SK-N-DZ (cell line): ENCODE measurements at regions not wholly inside any gene's neighbourhood (a gene's known extent, or its start where the extent isn't known, plus 50 kb on each side); places are given as distances from the start of the nearest gene placed in this dataset.

ENCODE experiments used
- DNase-seq: peaks from one replicate; pipeline ENCODE4 v3.0.0-alpha.2; 2015; ENCODE audit warnings: low spot score

DNA sequence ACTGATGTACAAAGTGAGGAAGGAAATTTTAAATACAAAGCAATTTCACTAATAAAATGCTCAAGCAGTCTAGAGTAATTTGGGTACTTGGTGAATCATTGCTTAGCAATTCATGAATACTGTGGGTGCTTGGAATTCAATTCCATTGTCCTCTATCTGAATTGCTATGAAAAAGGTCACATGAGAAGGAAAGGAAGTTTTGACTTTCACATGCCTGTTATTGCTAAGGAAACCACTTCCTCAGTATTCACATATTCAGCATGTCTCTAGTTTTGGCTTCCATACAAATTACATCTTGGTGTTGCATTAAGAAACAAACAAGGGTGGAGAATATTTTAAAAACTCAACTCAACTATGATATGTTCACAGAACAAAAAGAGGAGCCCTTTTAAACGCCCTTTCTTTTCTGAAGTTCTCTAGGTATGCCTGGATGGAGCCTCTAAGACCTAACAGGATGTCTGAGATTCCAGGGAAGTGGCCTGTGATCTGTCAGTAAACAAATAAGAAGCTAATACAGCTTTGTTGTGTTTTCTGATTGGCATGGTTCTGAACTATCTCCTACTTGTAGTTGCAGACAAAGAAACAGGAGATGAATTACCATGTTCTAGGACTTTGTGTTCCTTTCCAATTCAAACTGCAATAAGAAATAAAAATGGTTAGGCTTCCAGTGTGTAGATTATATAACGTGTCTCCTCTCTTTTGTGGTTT lies 190.4 kb downstream of the OGFRL1 start:
- no peak for DNase-seq

DNA sequence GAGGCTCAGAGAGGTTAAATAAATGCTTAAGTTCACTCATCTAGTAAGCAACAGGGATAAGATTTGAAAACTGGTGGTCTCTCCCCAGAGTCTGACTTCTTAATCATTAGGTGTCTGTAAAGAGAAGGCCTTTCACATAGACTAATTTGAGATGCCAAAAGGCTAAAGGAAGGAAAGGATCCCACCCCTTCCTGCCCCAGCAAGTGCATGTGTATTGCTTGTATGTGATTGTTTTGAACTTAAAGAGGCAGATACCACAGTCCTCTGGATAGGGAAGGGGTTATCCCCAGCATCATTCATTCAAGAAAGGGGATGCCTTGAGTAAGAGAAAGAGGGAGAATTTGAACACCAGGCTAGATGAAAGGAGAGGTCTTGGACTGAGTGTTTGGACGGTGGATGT lies 192.0 kb downstream of the OGFRL1 start:
- DNase-seq, result no peak

DNA sequence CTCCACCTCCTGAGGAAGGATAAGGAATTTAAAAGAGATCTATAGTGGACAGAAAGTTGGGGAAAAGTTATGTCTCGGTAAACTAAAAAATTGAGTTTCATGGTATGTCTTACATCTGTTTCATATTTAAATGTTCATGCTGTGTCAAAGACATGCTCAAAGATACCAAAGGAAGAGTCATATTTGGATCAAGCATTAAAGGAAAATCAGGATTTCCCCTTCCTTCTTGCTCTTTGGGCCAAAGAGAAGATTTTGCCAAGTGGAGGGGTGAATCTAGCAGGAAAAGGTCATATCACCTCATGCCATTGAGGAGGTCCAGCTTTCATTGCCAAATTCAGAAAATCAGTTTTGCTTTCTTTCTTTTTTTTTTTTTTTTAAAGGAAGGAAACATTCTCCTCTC lies 192.4 kb downstream of the OGFRL1 start:
- DNase-seq, result no peak

DNA sequence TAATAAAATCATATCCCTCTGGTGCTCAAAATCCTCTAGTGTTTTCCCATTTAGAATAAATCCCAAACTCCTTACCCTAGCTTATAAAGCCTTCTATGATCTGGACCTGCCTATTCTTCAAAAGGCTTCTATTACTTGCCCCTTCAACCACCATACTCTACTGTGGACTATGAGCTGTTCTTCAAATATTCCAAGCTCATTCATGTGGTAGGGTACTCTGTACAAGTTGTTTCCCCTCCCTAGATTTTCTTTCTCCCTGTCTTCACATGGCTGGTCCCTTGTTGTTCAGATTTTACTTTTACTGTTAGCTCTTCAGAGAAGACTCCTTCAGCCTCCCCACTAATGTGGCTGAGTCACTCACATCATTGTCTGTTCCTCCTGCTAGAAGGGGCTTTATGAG lies 193.2 kb downstream of the OGFRL1 start:
- no peak for DNase-seq

GRCh38 chr6:71482742-71483141 lies 194.1 kb downstream of the OGFRL1 start:
- no peak for DNase-seq

- DNase-seq, result no peak
Measured at GRCh38 chr6:71486461-71486860, 197.8 kb downstream of the OGFRL1 start.

DNA sequence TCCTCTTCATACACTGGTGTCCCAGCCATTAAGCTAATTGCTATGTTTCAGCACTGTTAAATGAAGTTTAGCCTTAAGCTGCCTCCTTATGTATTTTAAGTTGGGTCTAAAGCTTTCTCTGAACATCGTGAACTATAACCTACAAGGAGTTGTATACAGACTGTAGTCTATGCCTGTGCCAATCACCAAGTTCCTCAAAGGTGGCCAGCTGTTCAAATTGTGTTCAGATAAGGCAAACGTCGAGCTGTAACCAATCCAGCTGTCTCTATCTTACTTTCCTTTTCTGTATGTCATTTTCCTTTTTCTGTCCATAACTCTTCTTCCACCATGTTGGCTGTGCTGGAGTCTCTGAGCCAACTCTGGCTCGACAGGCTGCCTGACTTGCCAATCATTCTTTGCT lies 199.6 kb downstream of the OGFRL1 start:
- no peak for DNase-seq

GRCh38 chr6:71489736-71490135 lies 201.1 kb downstream of the OGFRL1 start:
- DNase-seq, result no peak

GRCh38 chr6:71490876-71491275 lies 202.3 kb downstream of the OGFRL1 start:
- no peak for DNase-seq

DNA sequence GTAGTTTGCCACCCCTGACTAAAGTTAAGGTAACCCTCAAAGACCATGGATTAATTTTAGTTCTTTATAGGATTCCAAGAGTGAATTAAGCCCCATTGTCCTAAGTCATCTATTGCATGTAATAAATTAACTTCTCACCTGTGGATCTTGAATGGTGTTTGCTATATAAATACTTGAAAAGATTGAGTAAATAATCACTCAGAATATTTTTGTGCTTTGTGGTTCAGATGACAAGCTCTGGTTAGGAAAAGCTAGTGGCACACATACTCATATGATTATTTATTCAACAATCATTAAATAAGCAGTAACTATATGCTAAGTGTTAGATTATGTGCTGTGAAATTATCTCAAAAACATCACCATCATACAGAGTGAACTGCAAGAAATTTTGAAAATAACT lies 203.2 kb downstream of the OGFRL1 start:
- DNase-seq, result no peak

GRCh38 chr6:71492668-71493067 lies 204.1 kb downstream of the OGFRL1 start:
- no peak for DNase-seq

DNA sequence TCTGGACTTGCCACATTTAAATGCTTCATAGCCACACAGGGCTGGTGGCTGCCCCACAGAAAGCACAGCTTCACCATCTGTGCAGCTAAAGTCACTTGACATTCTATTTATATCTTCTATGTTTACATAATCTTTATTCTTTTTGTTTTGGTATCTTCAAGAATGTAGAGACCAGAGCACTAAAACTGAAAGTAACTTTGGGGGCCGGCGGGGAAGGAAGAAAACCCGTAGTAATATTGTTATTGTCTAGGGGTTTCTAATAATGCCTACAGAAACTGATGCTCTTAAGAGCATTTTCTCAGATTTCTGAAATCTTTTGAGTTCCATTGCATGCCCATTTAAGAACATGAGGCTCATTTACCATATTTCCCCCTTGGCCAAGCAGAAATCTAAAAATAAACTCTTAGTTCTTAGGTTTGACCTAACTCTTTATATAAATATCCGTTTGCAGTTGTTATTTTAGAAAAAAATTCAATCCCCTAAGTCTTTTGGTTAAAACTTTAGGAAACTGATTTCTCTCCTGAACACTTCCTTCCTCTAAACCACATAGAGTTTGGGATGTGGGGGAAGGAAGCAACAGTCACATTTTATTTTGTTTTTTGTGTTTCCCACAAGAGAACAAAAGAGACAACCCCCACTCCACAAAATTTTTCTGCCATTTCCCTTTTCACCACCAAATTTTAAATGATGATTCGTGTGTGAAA lies 207.6 kb downstream of the OGFRL1 start:
- DNase-seq, result no peak

GRCh38 chr6:71496722-71497033 lies 208.1 kb downstream of the OGFRL1 start:
- DNase-seq, result no peak

- DNase-seq, result no peak
Measured at GRCh38 chr6:71498638-71499037, 210.0 kb downstream of the OGFRL1 start.

DNA sequence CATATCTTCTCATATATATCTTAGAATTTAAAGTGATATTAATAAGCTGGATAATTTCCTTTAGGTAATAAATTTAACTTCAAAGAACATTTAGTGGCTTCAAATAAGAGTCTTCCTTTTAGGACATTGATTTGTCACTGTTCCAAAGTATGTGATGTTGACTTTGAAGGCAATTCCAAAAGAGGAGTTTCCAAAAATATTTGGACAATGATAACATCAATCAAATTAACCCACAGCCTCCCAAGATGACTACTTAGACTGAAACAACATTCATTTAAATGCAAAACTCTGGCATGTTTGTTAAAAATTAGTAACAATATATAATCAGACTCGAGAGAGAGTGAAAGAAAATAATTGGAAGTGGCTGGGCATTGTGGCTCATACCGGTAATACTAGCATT lies 211.1 kb downstream of the OGFRL1 start:
- DNase-seq, result no peak

DNA sequence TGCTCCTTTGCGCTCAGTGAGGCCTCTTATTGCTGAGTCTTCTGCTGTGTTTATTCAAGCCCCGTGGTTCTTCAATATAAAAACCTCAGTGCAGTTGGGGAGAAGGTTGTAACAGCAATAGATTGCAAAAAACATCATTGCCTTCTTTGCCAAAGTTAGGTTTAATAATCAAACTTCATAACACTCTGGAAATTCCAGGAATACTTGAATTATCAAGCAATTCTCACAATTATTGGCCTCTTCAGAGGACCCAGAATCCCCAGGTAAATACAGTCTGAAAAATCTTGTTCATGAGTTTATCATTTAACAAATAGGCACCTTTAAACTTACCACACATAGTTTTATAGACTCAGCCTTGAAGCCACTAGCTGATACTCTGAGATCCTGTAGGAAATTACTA lies 213.6 kb downstream of the OGFRL1 start:
- DNase-seq, result no peak

- no peak for DNase-seq
Measured at GRCh38 chr6:71502956-71503355, 214.3 kb downstream of the OGFRL1 start.

- DNase-seq, result no peak
Measured at GRCh38 chr6:71507183-71507582, 218.6 kb downstream of the OGFRL1 start.

DNA sequence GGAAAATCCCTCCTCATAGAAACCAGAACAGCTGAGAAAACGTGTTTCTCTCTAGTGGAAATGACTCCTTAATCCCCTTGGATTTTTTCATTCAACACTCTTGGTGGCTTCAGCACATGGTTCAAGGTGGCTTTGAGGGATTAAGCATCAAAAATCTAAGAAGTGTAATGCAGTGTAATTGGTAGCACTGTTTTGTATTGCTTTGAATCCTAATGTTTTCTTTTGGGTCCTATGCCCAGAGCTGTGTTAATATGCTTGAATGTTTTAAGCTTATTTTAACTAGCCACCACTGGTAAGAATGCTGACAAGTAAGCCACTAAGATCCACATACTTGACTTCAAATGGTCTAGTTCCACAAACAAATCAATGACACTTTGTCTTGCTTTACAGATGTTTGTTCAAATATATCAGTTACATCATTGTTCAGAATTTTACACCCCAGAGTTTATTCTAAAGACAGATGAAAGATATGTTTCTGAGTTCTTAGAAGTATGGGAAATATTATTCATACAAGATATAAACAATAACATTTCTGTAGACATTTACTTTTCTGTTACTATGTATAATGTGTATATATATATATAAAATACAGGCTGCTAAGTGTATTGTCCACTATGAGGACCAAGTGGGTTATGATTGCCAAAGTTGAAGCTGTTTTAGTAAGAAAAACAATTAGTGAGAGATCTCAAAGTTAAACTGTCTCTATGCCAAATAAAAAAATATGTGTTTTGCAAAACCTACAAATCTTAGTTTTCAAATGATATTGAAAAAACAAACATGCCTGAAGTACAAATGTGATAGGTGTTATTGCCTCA lies 220.8 kb downstream of the OGFRL1 start:
- DNase-seq, result no peak

DNA sequence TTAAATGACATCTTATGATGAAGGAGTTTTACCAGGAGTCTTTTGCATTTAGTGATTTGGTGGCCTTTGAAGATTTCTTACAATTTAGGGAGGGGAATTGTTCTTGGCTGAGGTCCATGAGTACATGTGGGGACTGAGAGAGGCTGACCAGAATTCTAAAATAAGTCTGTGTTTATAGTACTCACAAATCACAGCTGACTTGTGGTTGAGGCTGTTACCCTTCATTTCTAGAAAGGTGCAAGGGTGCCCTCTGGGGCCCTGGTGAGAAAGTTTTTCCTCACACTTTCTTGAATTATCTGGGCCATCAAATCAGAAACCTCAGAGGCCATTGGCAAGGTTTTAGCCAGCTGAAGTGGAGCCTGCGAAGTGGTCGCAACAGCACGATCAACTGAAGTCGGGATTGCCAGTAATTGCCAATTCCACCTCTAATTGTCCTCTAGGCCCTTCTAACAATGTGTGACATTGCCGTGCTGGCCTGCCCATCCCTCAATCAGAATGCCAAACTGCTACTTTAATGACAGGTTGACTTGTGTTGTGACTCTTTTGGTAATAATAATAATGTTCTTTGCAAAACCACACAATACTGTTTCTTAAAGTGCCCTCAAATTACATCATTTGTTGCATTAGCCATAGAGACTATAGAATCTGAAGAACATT lies 221.6 kb downstream of the OGFRL1 start:
- DNase-seq, result peak; percentile 10

DNA sequence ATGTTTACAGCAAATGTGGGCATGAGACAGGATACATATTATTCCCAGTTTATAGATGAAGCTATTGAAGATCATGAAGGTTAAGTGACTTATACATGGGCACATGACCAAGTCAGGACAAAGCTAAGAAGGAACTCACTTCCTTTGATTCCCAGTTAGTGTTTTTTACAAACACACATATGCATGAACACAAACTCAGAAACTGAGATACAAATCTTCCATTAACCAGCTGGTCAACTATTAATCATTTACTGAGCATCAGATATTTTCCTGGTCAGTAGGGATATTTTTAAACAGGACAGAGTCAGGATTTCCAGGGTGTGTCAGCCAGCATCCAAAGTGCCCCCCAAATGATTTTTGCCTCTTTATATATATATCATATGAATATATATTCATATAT lies 222.2 kb downstream of the OGFRL1 start:
- no peak for DNase-seq

GRCh38 chr6:71512256-71512655 lies 223.6 kb downstream of the OGFRL1 start:
- DNase-seq, result no peak
